ENCODE measurements at regions not wholly inside any gene's neighbourhood (a gene's known extent, or its start where the extent isn't known, plus 50 kb on each side); places are given as distances from the start of the nearest gene placed in this dataset.

DNA sequence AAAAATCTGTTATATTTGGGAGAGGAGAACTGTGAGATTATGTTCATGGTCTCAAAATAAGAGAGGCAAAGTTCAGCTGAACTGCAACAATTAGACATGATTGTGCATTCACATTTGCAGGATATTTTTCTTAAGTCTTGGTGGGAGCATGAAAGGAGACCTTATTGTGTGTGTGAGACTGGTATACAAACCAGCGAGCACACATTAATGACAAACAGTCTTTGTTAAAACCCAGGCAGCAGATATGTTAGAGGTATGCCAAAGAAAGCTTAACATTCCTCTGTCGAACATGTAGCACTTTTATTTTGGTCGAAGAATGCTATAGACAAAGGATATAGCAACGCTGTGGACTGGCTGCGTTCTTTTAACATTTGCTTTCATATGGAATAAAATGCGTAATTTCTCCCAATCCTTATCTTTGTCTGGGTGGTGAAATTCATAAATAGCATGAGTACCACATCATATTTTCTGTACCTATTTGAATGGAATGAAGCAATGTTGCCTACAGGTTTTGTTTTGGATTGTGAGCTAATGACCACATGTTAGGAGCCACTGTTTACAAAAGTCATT, 88.4 kb downstream of the ICOS start:
- TF ChIP-seq, protein P1, sequence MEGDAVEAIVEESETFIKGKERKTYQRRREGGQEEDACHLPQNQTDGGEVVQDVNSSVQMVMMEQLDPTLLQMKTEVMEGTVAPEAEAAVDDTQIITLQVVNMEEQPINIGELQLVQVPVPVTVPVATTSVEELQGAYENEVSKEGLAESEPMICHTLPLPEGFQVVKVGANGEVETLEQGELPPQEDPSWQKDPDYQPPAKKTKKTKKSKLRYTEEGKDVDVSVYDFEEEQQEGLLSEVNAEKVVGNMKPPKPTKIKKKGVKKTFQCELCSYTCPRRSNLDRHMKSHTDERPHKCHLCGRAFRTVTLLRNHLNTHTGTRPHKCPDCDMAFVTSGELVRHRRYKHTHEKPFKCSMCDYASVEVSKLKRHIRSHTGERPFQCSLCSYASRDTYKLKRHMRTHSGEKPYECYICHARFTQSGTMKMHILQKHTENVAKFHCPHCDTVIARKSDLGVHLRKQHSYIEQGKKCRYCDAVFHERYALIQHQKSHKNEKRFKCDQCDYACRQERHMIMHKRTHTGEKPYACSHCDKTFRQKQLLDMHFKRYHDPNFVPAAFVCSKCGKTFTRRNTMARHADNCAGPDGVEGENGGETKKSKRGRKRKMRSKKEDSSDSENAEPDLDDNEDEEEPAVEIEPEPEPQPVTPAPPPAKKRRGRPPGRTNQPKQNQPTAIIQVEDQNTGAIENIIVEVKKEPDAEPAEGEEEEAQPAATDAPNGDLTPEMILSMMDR (IDR thresholded peaks at IDR 0.05) = no peak
- no peak for TF ChIP-seq POLR2A (IDR thresholded peaks at IDR 0.05)

Measured in uterus (tissue), 2 donors.